ENCODE measurements at regions not wholly inside any gene's neighbourhood (a gene's known extent, or its start where the extent isn't known, plus 50 kb on each side); places are given as distances from the start of the nearest gene placed in this dataset.
"Not testable (repeated sequence)": the region's sequence is repeated elsewhere in the genome, so short reads cannot be mapped to it uniquely, and the experiment has no call there.

- Histone ChIP-seq H3K9me3 (ENCODE audit: low read depth, low read length) (no peaks in the 10 kb centered on the region), H3K79me2 (ENCODE audit: insufficient read depth, low read length) (no peaks in the 10 kb centered on the region), H3K36me3 (ENCODE audit: insufficient read depth, low read length) (no peaks in the 10 kb centered on the region), H2AFZ (ENCODE audit: low read length) (no peak overlapping the region), H3K27me3 (ENCODE audit: insufficient read depth, low read length) (no peaks in the 10 kb centered on the region), H3K4me2 (ENCODE audit: insufficient read depth, low read length) (no peak overlapping the region), H3K4me3 (ENCODE audit: insufficient read depth, low read length) (no peak overlapping the region), H3K27ac (ENCODE audit: low read depth, low read length) (no peak overlapping the region), H3K4me1 (ENCODE audit: insufficient read depth, low read length) (peaks cover 6% of the 10 kb centered on the region), H4K20me1 (ENCODE audit: insufficient read depth, low read length) (no peaks in the 10 kb centered on the region)
- no peak for DNase-seq (ENCODE audit: insufficient read length, low spot score, missing footprints)
- TF ChIP-seq CTCF (IDR thresholded peaks at IDR 0.05; ENCODE audit: extremely low read depth, low read depth, low read length): no peak
These were observed 199.4 kb downstream of the ZC3H11B start for GRCh38 chr1:219413536-219413935.

- Histone ChIP-seq H2AFZ (ENCODE audit: low read length) (no peak overlapping the region), H4K20me1 (ENCODE audit: insufficient read depth, low read length) (no peaks in the 10 kb centered on the region), H3K9me3 (ENCODE audit: low read depth, low read length) (no peaks in the 10 kb centered on the region), H3K36me3 (ENCODE audit: insufficient read depth, low read length) (no peaks in the 10 kb centered on the region), H3K27me3 (ENCODE audit: insufficient read depth, low read length) (no peaks in the 10 kb centered on the region), H3K4me2 (ENCODE audit: insufficient read depth, low read length) (no peak overlapping the region), H3K27ac (ENCODE audit: low read depth, low read length) (no peak overlapping the region), H3K79me2 (ENCODE audit: insufficient read depth, low read length) (no peaks in the 10 kb centered on the region), H3K4me1 (ENCODE audit: insufficient read depth, low read length) (peaks cover 6% of the 10 kb centered on the region), H3K4me3 (ENCODE audit: insufficient read depth, low read length) (no peak overlapping the region)
- peak; percentile 61 for DNase-seq (ENCODE audit: insufficient read length, low spot score, missing footprints)
- no peak for TF ChIP-seq CTCF (IDR thresholded peaks at IDR 0.05; ENCODE audit: extremely low read depth, low read depth, low read length)
These were observed 200.1 kb downstream of the ZC3H11B start for GRCh38 chr1:219412772-219413171.

GRCh38 chr1:219410721-219411120 lies 202.2 kb downstream of the ZC3H11B start:
- not testable (repeated sequence) for H4K20me1 ChIP-seq (ENCODE audit: insufficient read depth, low read length); H3K27me3 ChIP-seq (ENCODE audit: insufficient read depth, low read length); H3K4me2 ChIP-seq (ENCODE audit: insufficient read depth, low read length); H3K4me3 ChIP-seq (ENCODE audit: insufficient read depth, low read length); H2AFZ ChIP-seq (ENCODE audit: low read length); H3K9me3 ChIP-seq (ENCODE audit: low read depth, low read length); H3K36me3 ChIP-seq (ENCODE audit: insufficient read depth, low read length); H3K79me2 ChIP-seq (ENCODE audit: insufficient read depth, low read length); H3K4me1 ChIP-seq (ENCODE audit: insufficient read depth, low read length); DNase-seq (ENCODE audit: insufficient read length, low spot score, missing footprints); H3K27ac ChIP-seq (ENCODE audit: low read depth, low read length)

GRCh38 chr1:219405531-219406331 lies 207.2 kb downstream of the ZC3H11B start:
- Histone ChIP-seq H4K20me1 (ENCODE audit: insufficient read depth, low read length) (no peaks in the 10 kb centered on the region), H3K4me2 (ENCODE audit: insufficient read depth, low read length) (no peak overlapping the region), H3K36me3 (ENCODE audit: insufficient read depth, low read length) (no peaks in the 10 kb centered on the region), H3K79me2 (ENCODE audit: insufficient read depth, low read length) (no peaks in the 10 kb centered on the region), H3K9me3 (ENCODE audit: low read depth, low read length) (no peaks in the 10 kb centered on the region), H2AFZ (ENCODE audit: low read length) (no peak overlapping the region), H3K4me1 (ENCODE audit: insufficient read depth, low read length) (no peaks in the 10 kb centered on the region), H3K27me3 (ENCODE audit: insufficient read depth, low read length) (no peaks in the 10 kb centered on the region), H3K4me3 (ENCODE audit: insufficient read depth, low read length) (no peak overlapping the region), H3K27ac (ENCODE audit: low read depth, low read length) (no peak overlapping the region)
- TF ChIP-seq CTCF (IDR thresholded peaks at IDR 0.05; ENCODE audit: extremely low read depth, low read depth, low read length): no peak
- no peak for DNase-seq (ENCODE audit: insufficient read length, low spot score, missing footprints)
